GM18505 (cell line): ENCODE measurements at regions not wholly inside any gene's neighbourhood (a gene's known extent, or its start where the extent isn't known, plus 50 kb on each side); places are given as distances from the start of the nearest gene placed in this dataset.

Experiments used
- ATAC-seq: cut with Tn5 transposase; IDR thresholded peaks from one replicate; pipeline ENCODE4 v1.9.1; 2021; ENCODE audit not compliant: unreplicated experiment
- POLR2A ChIP-seq: IDR thresholded peaks from 4 replicates; pipeline ENCODE4 v1.6.1; 2011; ENCODE audit warnings: borderline replicate concordance; ENCODE audit not compliant: insufficient read depth, insufficient read length; ENCODE audit errors: extremely low read depth

DNA sequence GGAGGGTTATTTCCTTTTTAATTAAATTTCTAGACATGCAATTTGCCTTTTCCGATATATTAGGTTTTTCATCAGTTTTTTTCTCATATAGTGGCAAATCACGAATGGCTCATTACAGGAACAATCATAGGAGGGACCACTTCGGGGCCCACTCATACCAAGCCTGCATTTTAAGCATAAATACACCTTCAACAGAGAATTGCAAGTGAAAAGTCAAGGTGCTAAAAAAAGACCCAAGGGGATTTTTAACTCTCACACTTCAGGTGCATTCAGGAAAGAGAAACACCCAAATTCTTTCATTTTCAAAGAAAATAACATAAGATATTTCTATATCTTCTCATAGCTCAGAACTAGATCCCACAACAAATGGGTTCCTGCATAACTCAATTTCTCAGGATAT lies 979.6 kb upstream of the NR2F2 start:
- no peak for TF ChIP-seq POLR2A
- ATAC-seq = no peak

DNA sequence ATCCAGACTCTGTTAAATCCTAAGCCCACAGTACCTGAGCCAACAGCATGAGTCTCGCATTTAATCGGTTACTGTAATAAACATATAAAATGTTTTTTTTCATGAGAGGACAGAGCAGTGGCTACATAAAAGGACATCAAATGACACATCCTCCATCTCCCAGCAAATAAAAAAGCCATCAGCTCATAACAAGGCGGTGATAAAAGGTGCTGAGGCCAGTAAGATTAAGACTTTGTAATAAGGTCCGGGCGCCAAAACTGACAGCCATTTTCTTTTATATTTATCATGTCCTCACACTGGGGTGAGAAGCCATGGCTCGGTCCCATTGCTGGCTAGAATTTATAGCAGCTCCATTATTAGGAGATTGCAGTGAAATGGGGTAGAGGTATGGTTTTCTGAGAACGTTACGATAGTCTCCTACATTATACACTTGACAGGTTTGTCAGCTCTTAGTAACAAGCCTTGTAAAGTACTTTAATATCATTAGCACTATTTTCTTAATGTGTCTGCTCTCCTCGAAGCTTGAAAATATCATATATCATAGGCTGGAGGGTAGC lies 977.8 kb upstream of the NR2F2 start:
- TF ChIP-seq POLR2A = no peak
- ATAC-seq = no peak

DNA sequence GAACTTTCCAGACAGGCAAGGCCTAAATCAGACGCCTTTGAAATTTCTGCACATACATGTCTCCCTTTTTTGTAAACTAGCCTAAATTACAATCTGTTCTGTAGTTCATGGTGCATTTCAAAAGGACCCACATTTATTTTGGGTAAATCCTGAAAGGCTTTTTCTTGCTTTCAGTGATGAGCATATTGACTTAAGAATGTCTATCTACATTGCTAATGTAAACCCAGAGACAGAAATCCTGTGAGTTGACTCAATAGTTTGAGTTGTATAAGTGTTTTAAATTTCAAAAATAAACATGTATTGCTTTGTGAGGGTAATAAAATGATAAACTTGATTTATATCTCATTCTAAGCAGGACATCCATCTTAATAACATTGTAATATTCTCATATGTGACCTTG lies 977.0 kb upstream of the NR2F2 start:
- no peak for TF ChIP-seq POLR2A
- ATAC-seq = no peak

DNA sequence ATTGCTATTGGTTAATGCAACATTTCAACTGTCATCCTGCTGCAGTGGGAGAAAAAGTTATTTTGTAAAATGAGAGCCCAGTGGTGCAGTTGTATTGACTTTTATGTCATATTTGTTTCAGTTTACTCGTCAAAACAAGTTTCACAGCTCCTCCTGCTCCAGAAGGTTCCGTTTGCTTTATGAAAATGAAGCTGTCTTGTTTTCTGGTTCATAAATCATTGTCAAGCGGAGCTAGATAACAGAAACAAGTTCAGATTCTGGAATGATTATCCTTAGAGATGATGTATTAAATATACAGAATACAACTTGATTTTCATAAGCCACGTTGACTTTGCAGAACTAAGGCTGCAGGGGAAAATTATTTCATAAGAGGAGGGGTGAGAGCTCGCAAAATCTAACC lies 970.5 kb upstream of the NR2F2 start:
- ATAC-seq = no peak
- TF ChIP-seq POLR2A = no peak

DNA sequence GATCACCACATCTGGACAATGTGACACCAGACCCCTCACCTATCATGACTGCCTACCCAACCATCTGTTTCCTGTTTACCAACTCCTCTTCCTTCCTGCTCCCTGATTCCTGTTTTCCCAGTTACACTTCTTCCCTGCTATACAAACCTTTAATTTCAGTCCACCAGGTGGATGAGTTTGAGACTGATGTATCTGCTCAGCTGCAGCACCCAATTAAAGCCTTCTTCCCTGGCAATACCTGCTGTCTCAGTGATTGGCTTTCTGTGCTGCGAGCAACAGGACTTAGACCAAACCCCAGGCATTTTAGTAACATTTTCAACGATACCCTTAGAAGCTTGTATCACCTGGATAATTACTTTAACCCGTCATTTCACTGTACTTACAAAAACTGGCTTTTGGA lies 968.2 kb upstream of the NR2F2 start:
- no peak for TF ChIP-seq POLR2A
- ATAC-seq = no peak

DNA sequence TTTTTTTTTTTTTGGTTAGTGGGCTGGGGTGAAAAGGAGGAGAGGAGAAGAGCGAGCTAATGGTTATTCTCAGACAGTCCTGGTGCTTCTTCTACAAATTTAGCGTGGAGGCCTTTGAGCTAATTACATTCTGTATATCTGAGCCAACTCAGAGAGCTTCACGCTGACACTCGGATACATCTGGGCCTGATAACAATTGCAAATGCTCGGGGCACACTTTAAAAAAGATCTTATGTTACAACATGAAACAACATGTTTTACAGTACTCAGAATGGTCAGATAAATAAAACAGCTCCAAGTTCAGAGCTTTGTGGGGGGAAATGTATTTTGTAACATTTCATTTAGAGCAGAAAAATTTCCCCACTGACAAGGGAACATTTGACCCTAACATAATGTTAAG lies 966.9 kb upstream of the NR2F2 start:
- no peak for ATAC-seq
- no peak for TF ChIP-seq POLR2A

DNA sequence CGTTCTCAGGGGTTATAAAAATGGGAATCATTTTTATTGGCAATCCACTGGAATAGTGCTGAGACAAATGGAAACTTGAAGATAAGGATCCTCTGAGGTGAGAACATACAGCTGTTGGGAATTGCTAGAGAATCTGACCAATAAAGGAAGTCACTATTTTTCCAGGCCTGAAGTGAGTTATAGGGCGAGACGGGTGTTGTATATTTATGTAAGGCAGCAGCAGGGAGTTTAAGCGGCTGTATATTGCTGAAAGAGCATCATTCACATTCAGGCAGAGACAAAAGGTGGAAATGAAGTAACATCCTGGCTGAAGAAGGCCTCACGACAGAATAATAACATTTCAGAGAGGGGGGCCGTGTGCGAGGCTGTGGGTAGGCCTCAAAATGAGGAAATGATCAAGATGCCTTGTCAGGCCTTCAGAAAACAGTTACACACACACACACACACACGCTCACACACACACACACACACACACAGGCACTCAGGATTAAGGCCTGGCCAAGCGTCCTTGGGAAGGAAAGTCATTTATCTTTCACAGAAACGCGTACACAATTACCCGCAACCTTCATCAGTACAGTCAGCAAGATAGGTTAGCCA lies 964.9 kb upstream of the NR2F2 start:
- no peak for ATAC-seq
- TF ChIP-seq POLR2A = no peak

DNA sequence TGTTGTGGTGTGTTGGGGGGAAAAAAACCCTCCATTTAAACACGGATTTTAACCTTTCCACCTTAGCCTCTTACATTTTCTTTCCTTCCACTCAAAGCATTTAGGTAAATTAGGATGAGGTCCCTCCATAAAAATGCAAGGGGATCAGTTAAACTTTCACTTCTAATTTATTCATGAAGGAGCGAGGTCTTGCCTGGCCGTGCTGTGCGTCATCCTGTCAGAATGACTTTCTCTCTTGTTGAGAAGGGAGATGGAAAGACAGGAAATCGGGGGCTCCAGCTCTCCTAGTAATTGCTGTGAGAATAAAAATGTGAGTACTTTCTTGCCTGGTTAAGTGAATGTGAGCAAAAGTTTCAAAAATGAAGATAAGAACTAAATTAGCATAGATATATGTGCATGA lies 962.3 kb upstream of the NR2F2 start:
- no peak for TF ChIP-seq POLR2A
- ATAC-seq = no peak

DNA sequence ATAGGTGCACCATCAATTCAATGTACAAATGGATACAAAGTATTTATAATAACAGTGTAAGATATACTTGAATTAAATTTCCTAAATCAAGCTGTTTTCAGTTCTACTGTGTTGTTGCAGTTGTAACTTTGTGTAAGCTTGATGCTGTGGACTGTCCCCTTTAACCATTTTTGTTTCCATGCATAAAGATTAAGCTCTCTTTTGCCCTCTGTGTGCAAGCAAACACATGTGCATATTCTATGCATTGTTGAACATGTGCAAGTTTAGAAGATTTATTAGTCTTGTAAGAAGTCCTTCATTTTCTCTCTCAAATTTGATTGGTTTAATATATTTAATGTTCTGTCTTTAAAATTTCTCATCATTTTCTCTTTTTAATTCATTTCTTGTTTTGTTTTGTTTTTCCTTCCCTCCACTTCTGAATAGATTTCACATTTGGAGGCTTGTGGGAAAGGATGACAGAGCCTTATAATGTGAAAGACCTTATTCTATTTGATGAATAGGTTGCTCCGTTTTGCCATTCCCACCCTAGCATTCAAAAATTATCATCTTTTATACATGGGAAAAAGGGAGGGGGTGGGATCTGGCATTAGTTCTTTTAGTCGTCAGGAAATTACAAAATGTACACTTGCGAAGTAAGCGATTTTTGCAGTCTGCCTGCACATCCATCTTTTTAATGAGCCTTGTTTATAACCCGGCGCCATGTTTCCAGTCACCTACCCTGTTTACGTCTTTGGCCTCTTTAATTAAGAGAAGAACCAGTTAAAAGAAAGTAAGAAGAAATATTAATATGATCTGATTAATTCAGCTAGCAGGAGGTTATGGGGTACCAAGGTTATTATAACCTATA lies 961.5 kb upstream of the NR2F2 start:
- no peak for ATAC-seq
- no peak for TF ChIP-seq POLR2A

DNA sequence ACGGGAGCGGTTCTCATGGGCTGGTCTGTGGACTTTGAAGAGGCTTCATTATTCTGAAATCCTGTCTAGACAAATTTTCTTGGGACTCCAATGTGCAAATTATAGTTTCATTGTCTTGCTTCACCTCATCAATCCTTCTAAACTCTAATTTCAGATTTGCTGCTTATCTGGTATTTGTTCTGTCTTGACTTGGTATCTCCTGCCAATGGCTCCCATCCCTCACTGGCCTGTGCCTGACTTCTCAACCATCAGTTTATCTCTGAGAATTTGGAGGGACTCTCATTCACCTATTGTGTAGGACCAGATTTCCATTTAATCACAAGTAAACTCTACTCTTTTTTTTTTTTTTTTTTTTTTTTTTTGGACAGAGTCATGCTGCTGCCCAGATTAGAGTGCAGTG lies 960.2 kb upstream of the NR2F2 start:
- TF ChIP-seq POLR2A = no peak
- ATAC-seq = no peak

DNA sequence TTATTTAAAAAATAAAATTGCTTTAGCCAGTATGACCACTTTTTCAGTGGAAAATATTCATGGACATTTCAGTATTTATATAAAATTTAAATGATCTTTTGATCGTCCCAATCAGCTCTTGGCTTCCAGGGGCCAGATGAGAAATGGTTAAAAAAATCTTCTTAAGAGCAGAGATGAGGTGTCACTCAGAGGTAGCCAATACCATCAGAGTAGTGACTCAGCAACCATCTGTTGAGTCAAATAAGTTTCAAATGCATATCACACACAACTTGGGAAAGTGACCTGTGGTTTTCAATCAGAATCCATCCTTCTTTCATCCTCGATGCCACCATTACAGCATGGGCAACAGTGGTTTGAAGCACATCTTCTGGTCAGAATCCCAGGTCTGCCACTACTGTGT lies 958.8 kb upstream of the NR2F2 start:
- TF ChIP-seq POLR2A = no peak
- ATAC-seq = no peak

DNA sequence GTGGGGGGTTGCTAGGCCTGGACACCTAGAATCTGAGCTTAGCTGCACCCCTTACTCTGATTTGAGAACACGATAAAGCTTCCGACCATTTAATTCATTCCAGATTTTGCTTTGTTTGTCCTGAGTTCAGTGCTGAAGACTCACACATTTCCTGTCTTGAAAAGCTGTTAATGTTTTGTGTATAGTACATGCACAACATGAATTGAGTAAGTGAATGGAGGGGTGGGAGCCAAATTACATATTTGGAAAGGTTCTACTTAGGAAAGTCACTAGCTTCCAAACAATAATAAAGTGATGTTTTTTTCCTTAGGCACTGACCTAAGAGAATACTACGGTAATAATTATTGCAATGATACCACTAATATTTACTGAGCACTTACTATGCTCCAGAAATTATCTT lies 955.2 kb upstream of the NR2F2 start:
- ATAC-seq = no peak
- TF ChIP-seq POLR2A = no peak

DNA sequence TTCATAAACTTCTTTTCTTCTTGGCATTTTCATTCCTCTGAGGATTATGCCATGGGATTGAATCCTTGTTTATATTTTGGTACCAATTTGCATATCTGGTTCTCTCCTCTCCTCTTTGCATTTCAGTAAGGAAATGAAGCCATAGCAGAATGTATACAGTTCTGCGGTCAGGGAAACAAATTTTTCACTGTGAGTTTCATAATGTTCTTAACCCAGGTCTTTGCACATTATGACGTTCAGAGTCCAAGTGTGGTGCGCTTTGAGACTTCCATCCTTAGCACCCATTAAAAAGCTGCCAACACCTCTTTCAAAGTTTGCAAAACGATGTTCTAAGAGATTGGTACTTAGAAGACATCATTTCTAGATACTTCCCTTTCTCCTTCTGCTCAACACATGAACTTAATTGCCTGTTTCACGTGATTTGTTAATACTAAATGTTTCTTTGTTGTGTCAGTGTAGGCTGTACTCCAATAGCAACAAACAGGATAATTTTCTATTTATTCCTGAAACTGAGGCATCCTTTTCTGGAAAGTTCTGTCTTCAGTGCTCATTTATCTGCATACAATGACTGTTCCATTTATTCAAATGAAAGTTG lies 953.1 kb upstream of the NR2F2 start:
- TF ChIP-seq POLR2A = no peak
- ATAC-seq = no peak
